Loucy (cell line): ENCODE measurements at regions not wholly inside any gene's neighbourhood (a gene's known extent, or its start where the extent isn't known, plus 50 kb on each side); places are given as distances from the start of the nearest gene placed in this dataset.

Experiments
- H2AFZ ChIP-seq: fragments of 200-600 bp; sonication (generic); 2 replicates; pipeline ENCODE4 v1.6.0; 2016; ENCODE audit warnings: antibody characterized with exemption, mild to moderate bottlenecking, low read length, moderate library complexity
- H3F3A ChIP-seq: fragments of 200-600 bp; 2 replicates; pipeline ENCODE4 v1.6.0; 2016; ENCODE audit warnings: antibody characterized with exemption, low read depth, mild to moderate bottlenecking
- H3K27me3 ChIP-seq: fragments of 200-600 bp; sonication (generic); 2 replicates; pipeline ENCODE4 v1.6.1; 2014; ENCODE audit warnings: low read length, mild to moderate bottlenecking; ENCODE audit not compliant: insufficient read depth, poor library complexity, severe bottlenecking
- H3K36me3 ChIP-seq: fragments of 200-600 bp; sonication (generic); 2 replicates; pipeline ENCODE4 v1.6.1; 2016; ENCODE audit warnings: low read length; ENCODE audit not compliant: insufficient read depth
- H3K4me1 ChIP-seq: fragments of 200-600 bp; sonication (generic); 2 replicates; pipeline ENCODE4 v1.5.1; 2014; ENCODE audit warnings: low read length, mild to moderate bottlenecking; ENCODE audit not compliant: insufficient read depth, poor library complexity, severe bottlenecking
- H3K4me2 ChIP-seq: fragments of 200-600 bp; sonication (generic); 2 replicates; pipeline ENCODE4 v1.6.0; 2014; ENCODE audit warnings: antibody characterized with exemption, low read length, low read depth, mild to moderate bottlenecking; ENCODE audit not compliant: poor library complexity, severe bottlenecking
- H3K4me3 ChIP-seq: fragments of 200-600 bp; sonication (generic); 2 replicates; pipeline ENCODE4 v1.5.1; 2014; ENCODE audit warnings: low read length, mild to moderate bottlenecking, mixed read lengths; ENCODE audit not compliant: poor library complexity, severe bottlenecking
- H3K79me2 ChIP-seq: fragments of 200-600 bp; sonication (generic); 2 replicates; pipeline ENCODE4 v1.6.1; 2014; ENCODE audit warnings: low read length; ENCODE audit not compliant: insufficient read depth
- H3K9ac ChIP-seq: fragments of 200-600 bp; sonication (generic); 2 replicates; pipeline ENCODE4 v1.6.0; 2014; ENCODE audit warnings: mild to moderate bottlenecking, low read depth, low read length, moderate library complexity; ENCODE audit not compliant: poor library complexity, severe bottlenecking
- H3K9me2 ChIP-seq: fragments of 200-600 bp; sonication (generic); replicated peaks from 2 replicates; pipeline ENCODE4 v1.6.1; 2016; ENCODE audit warnings: low read depth, low read length, mixed read lengths
- H3K9me3 ChIP-seq: fragments of 200-600 bp; sonication (generic); 2 replicates; pipeline ENCODE4 v1.6.1; 2014; ENCODE audit warnings: mild to moderate bottlenecking, antibody characterized with exemption, low read length, low read depth; ENCODE audit not compliant: insufficient read depth
- H4K20me1 ChIP-seq: fragments of 200-600 bp; sonication (generic); 2 replicates; pipeline ENCODE4 v1.6.0; 2014; ENCODE audit warnings: antibody characterized with exemption, low read length, mild to moderate bottlenecking; ENCODE audit not compliant: insufficient read depth, poor library complexity, severe bottlenecking
- EZH2phosphoT487 ChIP-seq: fragments of 200-600 bp; IDR thresholded peaks from 2 replicates; pipeline ENCODE4 v1.6.1; 2018; ENCODE audit warnings: antibody characterized with exemption, mild to moderate bottlenecking, moderate library complexity, borderline replicate concordance
- TF ChIP-seq, protein P1 (sequence below): fragments of 200-600 bp; sonication (generic); conservative IDR thresholded peaks from 2 replicates; pipeline ENCODE4 v1.5.1; 2014; ENCODE audit warnings: mild to moderate bottlenecking, antibody characterized with exemption, low read length

DNA sequence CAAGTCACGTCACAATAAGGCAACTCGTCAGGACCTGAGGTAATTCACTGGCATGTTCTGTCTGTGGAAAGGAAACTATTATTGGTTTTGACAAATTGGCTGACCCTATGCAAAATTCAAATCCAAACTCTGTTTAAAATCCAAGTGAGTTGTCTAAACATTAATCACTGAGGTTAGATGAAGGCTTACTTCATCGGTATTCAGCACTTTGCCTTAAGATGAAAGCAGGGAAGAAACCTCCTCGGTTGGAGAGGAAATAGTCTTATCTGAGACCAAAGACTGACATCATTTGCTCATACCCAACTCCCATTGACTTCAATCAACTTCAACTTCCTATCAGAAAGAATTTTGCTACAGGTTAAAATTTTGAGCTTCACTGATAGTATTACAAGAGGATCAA lies 355.1 kb upstream of the MBL2 start:
- TF ChIP-seq EZH2phosphoT487, result no peak
- no peaks in the 10 kb centered on the region for H3K79me2 ChIP-seq
- H3K9me2 ChIP-seq, result no peaks in the 10 kb centered on the region
- H4K20me1 ChIP-seq, result no peaks in the 10 kb centered on the region
- H3K9me3 ChIP-seq, result no peaks in the 10 kb centered on the region
- H3F3A ChIP-seq, result no peaks in the 10 kb centered on the region
- no peaks in the 10 kb centered on the region for H3K4me1 ChIP-seq
- no peak overlapping the region for H3K9ac ChIP-seq
- H3K27me3 ChIP-seq, result no peaks in the 10 kb centered on the region
- no peak overlapping the region for H3K4me2 ChIP-seq
- no peak overlapping the region for H3K4me3 ChIP-seq
- H2AFZ ChIP-seq, result no peak overlapping the region
- no peaks in the 10 kb centered on the region for H3K36me3 ChIP-seq

DNA sequence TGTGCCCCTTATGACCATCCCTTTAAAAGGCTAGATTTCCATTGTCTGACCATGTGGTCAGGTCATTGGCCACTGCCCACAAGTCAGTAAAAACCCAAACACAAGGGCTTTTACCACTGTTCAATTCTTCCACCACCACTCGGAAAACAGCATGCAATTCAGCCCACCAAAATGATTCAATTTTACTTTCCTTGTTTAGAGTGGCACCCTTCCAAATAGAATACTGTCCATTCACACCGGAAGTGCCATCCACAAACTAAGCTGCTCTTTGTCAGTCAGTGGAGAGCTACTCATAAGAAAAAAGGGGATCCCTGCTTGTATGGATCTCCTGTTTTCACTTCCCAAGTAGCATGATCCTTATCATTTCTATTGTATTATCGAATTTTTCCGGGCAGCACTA lies 350.7 kb upstream of the MBL2 start:
- no peak for TF ChIP-seq EZH2phosphoT487
- TF ChIP-seq, protein P1, sequence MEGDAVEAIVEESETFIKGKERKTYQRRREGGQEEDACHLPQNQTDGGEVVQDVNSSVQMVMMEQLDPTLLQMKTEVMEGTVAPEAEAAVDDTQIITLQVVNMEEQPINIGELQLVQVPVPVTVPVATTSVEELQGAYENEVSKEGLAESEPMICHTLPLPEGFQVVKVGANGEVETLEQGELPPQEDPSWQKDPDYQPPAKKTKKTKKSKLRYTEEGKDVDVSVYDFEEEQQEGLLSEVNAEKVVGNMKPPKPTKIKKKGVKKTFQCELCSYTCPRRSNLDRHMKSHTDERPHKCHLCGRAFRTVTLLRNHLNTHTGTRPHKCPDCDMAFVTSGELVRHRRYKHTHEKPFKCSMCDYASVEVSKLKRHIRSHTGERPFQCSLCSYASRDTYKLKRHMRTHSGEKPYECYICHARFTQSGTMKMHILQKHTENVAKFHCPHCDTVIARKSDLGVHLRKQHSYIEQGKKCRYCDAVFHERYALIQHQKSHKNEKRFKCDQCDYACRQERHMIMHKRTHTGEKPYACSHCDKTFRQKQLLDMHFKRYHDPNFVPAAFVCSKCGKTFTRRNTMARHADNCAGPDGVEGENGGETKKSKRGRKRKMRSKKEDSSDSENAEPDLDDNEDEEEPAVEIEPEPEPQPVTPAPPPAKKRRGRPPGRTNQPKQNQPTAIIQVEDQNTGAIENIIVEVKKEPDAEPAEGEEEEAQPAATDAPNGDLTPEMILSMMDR, result no peak
- Histone ChIP-seq H3K79me2 (no peaks in the 10 kb centered on the region), H2AFZ (no peak overlapping the region), H3K4me3 (no peak overlapping the region), H3K9me2 (no peaks in the 10 kb centered on the region), H3K4me2 (no peak overlapping the region), H3K36me3 (no peaks in the 10 kb centered on the region), H3K4me1 (no peaks in the 10 kb centered on the region), H3K9ac (no peak overlapping the region), H3K9me3 (no peaks in the 10 kb centered on the region), H3F3A (no peaks in the 10 kb centered on the region), H3K27me3 (no peaks in the 10 kb centered on the region), H4K20me1 (no peaks in the 10 kb centered on the region)

DNA sequence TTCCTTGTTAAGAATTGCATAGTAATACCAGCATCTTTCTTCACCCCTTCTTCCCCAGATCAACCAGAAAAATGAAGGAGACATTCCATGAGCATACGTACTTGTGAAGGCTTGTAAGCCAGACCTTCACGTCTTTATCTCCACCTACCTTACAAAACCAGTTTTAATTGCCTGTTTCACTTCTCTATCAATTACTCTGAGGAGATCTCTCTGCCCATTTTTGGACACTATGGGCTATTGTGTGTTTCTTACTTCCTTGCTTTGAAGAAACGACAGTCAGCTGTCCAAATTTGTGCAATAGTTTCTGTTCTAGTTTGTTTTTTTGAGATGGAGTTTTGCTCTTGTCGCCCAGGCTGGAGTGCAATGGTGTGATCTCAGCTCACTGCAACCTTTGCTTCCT lies 349.7 kb upstream of the MBL2 start:
- Histone ChIP-seq H3K9ac (no peak overlapping the region), H3K9me2 (no peaks in the 10 kb centered on the region), H3K9me3 (no peaks in the 10 kb centered on the region), H3K27me3 (no peaks in the 10 kb centered on the region), H4K20me1 (no peaks in the 10 kb centered on the region), H3K4me2 (no peak overlapping the region), H3F3A (no peaks in the 10 kb centered on the region), H3K36me3 (no peaks in the 10 kb centered on the region), H2AFZ (no peak overlapping the region), H3K79me2 (no peaks in the 10 kb centered on the region), H3K4me3 (no peak overlapping the region), H3K4me1 (no peaks in the 10 kb centered on the region)
- TF ChIP-seq, protein P1, result no peak
- TF ChIP-seq EZH2phosphoT487, result no peak

DNA sequence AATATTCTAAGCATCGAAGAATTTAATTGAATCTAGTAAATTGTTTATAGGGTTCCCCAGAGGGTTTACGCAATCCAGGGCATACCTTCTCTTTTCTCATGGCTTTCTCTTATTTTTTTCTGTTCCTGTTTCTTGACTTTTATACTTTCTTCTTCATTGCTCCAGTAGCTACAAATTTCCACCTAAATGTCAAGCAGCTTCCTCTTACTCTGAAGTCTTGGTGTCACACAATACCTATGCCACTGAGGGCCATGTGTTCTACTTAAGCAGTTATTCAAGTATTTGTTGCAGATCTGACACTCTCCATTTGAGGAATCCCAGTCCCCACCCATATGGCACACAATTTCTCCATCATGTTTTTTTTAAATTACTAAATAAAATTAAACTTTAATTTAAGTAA lies 343.1 kb upstream of the MBL2 start:
- H3F3A ChIP-seq, result no peaks in the 10 kb centered on the region
- TF ChIP-seq, protein P1, result no peak
- TF ChIP-seq EZH2phosphoT487, result no peak
- no peaks in the 10 kb centered on the region for H3K79me2 ChIP-seq
- no peak overlapping the region for H2AFZ ChIP-seq
- H3K4me1 ChIP-seq, result no peaks in the 10 kb centered on the region
- H4K20me1 ChIP-seq, result no peaks in the 10 kb centered on the region
- H3K9me2 ChIP-seq, result no peaks in the 10 kb centered on the region
- H3K27me3 ChIP-seq, result no peaks in the 10 kb centered on the region
- no peak overlapping the region for H3K9ac ChIP-seq
- no peak overlapping the region for H3K4me2 ChIP-seq
- no peaks in the 10 kb centered on the region for H3K9me3 ChIP-seq
- H3K36me3 ChIP-seq, result no peaks in the 10 kb centered on the region
- H3K4me3 ChIP-seq, result no peak overlapping the region
